Cerebellar cortex (tissue), 1 donor: ENCODE measurements at regions not wholly inside any gene's neighbourhood (a gene's known extent, or its start where the extent isn't known, plus 50 kb on each side); places are given as distances from the start of the nearest gene placed in this dataset.
"Not testable (repeated sequence)": the region's sequence is repeated elsewhere in the genome, so short reads cannot be mapped to it uniquely, and the experiment has no call there.

Experiments used
- DNase-seq: peaks from one replicate; pipeline ENCODE4 v3.0.0-alpha.2; 2015; ENCODE audit warnings: low spot score

- no peak for DNase-seq
These were observed 416.9 kb downstream of the SLC6A15 start for GRCh38 chr12:84495711-84496110.

GRCh38 chr12:84492351-84492883 is 420.2 kb downstream of the SLC6A15 start:
- DNase-seq: no peak

GRCh38 chr12:84484798-84485197 is 427.8 kb downstream of the SLC6A15 start:
- no peak for DNase-seq

GRCh38 chr12:84480803-84481202 is 431.8 kb downstream of the SLC6A15 start:
- no peak for DNase-seq

- no peak for DNase-seq
These were observed 442.2 kb downstream of the SLC6A15 start for GRCh38 chr12:84470361-84470760.

- DNase-seq: no peak
These were observed 448.0 kb downstream of the SLC6A15 start for GRCh38 chr12:84464616-84465015.

GRCh38 chr12:84463741-84464495 is 448.7 kb downstream of the SLC6A15 start:
- DNase-seq: no peak

GRCh38 chr12:84455598-84455997 is 457.0 kb downstream of the SLC6A15 start:
- no peak for DNase-seq

GRCh38 chr12:84446478-84446877 is 466.1 kb downstream of the SLC6A15 start:
- not testable (repeated sequence) for DNase-seq

- DNase-seq: no peak
These were observed 476.5 kb downstream of the SLC6A15 start for GRCh38 chr12:84436134-84436533.

GRCh38 chr12:84435682-84436081 is 476.9 kb downstream of the SLC6A15 start:
- no peak for DNase-seq

- DNase-seq: no peak
These were observed 490.3 kb downstream of the SLC6A15 start for GRCh38 chr12:84422340-84422739.

GRCh38 chr12:84421103-84421502 is 491.5 kb downstream of the SLC6A15 start:
- DNase-seq: no peak

GRCh38 chr12:84416626-84417025 is 496.0 kb downstream of the SLC6A15 start:
- no peak for DNase-seq

- DNase-seq: no peak
These were observed 496.7 kb downstream of the SLC6A15 start for GRCh38 chr12:84415946-84416345.

GRCh38 chr12:84413656-84414055 is 498.9 kb downstream of the SLC6A15 start:
- no peak for DNase-seq

GRCh38 chr12:84412226-84412625 is 500.4 kb downstream of the SLC6A15 start:
- no peak for DNase-seq

- DNase-seq: no peak
These were observed 501.6 kb downstream of the SLC6A15 start for GRCh38 chr12:84411031-84411430.

GRCh38 chr12:84408936-84409335 is 503.7 kb downstream of the SLC6A15 start:
- no peak for DNase-seq

GRCh38 chr12:84406720-84407119 is 505.9 kb downstream of the SLC6A15 start:
- not testable (repeated sequence) for DNase-seq

- DNase-seq: no peak
These were observed 514.8 kb downstream of the SLC6A15 start for GRCh38 chr12:84397846-84398245.

- no peak for DNase-seq
These were observed 515.3 kb downstream of the SLC6A15 start for GRCh38 chr12:84397263-84397662.

GRCh38 chr12:84391176-84391575 is 521.4 kb downstream of the SLC6A15 start:
- not testable (repeated sequence) for DNase-seq

- no peak for DNase-seq
These were observed 528.2 kb downstream of the SLC6A15 start for GRCh38 chr12:84384384-84384783.
